Left renal cortex interstitium (tissue), 4 donors: ENCODE measurements at regions not wholly inside any gene's neighbourhood (a gene's known extent, or its start where the extent isn't known, plus 50 kb on each side); places are given as distances from the start of the nearest gene placed in this dataset.
"Not testable (repeated sequence)": the region's sequence is repeated elsewhere in the genome, so short reads cannot be mapped to it uniquely, and the experiment has no call there.

Experiments used
- DNase-seq, 4 donors: peaks; one replicate each; pipeline ENCODE4 v3.0.0-alpha.2; 2013; ENCODE audit warnings: low read depth in 4 of 4, low spot score in 2 of 4, missing footprints in 1 of 4

DNA sequence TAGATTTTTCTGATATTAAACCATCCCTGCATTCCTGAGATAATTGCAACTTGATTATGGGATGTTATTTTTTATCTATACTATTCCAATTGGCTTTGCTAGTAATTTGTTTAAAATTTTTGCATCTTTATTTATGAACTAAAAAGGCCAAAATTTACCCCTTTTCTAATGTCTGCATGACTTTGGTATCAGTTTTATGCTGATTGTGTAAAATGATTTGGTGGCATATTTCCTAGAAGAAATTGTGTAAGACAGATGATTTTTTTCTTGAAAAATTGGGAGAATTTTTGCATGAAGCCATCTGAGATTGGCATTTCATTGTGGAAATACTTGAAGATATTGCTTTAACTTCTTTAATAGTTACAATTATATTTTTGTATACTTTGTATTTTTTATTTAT is 183.8 kb upstream of the TBL1XR1 start:
- no peak for DNase-seq

DNA sequence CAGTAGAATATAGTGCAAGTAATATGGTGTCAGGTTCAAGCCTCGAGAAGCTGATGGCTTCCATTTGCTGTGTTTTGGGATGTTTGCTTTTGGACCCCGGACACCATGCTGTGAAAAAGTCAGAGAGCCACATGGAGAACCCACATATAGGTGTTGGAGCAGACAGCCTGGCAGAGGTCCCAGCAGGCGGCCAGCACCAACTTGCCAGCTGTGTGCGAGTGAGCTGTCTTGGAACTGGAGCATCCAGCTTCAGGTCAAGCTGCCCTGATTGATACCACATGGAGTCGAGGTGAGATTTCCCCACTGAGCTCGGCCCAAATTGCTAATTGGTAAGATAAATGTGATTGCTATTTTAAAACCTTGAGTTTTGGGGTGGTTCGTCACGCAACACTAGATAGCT is 185.7 kb upstream of the TBL1XR1 start:
- DNase-seq: no peak

DNA sequence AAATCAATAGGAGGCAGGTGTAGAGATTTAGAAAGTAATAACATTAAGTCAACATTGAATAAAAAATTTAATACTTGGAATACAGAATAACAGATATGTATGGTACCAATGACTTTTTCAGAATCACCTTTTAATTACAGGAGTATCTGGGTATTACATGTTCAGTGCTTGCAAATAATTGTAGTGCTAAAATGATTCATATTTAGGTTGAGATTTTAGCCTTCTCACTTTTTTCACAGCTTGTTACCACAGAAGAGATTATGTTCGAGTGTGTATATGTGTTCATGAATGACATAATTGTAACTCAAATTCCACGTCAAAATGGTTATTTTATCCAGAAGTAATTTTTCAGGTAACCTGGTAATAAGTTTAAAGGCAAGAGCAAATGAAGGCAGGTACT is 187.9 kb upstream of the TBL1XR1 start:
- DNase-seq: no peak

DNA sequence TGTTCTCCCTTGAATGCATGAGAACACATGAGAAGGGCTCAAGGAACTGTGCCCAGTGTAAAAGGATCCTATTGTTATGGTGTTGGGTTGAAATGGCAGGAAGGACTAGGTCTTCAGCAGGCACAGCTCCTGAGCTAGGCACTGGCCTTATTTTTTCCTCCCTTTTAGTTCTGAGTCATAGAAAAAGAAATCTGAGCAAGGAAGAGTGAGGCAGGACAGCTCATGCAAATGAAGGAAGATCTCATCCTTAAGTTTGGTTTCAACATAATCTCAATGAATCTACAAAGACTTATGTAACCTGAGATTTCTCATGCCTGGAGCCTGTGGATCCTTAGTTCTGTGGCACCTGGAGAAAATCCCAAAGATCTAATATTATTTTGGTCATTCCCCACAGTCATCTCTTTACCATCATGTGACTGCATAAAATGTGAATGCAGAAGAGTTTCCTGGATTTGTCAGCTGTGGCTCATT is 188.6 kb upstream of the TBL1XR1 start:
- DNase-seq: no peak

DNA sequence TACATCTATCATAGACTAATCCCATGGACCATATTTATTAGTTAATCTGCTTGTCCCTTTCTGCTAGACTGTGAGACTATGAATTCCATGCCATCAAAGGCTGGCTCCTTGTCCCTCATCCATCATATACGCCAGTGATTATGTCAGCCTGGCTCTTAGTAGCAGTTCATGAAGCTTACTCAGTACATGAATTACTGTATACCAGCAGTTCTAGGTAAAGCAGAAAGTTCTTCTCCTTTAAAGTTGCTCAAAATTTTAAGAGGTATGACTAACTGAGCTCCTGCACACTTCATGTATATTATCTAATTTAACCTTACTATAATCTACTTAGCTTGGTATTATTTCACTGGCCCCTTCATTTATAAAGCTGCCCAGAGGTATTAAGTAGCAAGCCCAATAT is 190.9 kb upstream of the TBL1XR1 start:
- no peak for DNase-seq

DNA sequence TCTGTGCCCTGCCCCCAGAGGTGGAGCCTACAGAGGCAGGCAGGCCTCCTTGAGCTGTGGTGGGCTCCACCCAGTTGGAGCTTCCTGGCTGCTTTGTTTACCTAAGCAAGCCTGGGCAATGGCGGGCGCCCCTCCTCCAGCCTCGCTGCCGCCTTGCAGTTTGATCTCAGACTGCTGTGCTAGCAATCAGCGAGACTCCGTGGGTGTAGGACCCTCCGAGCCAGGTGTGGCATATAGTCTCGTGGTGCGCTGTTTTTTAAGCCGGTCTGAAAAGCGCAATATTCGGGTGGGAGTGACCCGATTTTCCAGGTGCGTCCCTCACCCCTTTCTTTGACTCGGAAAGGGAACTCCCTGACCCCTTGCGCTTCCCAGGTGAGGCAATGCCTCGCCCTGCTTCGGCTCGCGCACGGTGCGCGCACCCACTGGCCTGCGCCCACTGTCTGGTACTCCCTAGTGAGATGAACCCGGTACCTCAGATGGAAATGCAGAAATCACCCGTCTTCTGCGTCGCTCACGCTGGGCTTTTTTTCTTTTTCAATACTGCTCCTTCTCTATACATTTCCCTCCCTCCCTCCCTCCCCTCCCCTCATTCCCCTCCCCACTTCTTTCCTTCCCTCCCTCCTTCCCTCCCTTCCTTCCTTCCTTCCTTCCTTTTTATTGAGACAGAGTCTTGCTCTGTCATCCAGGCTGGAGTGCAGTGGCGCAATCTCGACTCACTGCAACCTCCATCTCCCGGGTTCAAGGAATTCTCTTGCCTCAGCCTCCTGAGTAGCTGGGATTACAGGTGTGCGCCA is 197.1 kb upstream of the TBL1XR1 start:
- not testable (repeated sequence) for DNase-seq

DNA sequence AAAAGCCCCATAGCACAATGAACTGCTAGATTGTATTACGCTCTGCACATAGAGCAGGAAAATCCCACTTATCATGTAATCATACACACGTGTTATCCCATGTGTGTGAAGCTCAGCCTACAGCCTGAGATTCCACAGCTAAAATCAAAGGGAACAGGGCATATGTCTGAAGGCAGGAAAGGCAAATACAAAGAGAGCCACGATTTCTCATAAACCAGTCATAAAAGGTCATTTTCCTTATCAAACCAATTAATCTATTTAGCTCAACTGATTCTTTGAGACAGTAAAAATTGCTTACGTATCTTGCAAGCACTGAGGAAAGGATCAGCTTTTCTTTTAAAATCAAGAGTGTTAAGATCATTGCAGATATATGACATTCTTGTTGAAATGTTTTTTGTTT is 199.5 kb upstream of the TBL1XR1 start:
- no peak for DNase-seq

DNA sequence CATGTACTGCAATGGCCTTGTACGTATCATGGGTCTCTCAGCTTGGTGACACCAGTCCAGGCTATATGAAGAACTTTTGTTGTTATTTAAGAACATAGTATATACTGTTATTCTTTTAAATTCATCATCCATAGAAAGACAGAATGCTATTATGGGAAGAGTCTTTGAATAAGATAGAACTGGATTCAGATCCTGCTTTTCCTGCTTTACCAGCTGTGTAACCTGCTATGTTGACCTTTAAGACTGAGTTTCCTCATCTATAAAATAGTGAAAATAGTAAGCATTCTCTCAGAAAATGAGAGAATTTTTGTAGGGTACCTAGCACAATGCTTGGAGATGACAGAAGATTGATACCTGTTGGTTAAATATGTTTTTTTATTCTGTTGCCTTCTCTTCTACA is 204.1 kb upstream of the TBL1XR1 start:
- no peak for DNase-seq

DNA sequence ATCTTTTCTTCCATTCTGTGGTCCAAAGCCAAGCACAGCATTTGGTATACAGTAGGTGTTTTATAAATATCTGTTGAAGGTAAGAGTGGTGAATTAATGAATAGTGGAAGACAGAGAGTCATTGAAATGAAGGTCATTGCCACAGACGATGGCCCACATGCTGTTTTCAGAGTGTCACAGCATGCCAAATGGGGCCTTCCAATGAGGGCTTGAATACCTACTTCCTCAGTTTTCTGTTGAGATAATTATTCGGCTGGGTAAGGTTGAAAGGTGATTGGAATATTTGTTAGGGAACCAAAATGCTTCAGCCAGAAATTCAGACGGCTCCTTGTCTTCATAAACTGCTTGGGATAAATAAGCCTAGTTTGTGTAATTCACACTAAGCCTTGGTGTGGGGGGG is 205.3 kb upstream of the TBL1XR1 start:
- no peak for DNase-seq

DNA sequence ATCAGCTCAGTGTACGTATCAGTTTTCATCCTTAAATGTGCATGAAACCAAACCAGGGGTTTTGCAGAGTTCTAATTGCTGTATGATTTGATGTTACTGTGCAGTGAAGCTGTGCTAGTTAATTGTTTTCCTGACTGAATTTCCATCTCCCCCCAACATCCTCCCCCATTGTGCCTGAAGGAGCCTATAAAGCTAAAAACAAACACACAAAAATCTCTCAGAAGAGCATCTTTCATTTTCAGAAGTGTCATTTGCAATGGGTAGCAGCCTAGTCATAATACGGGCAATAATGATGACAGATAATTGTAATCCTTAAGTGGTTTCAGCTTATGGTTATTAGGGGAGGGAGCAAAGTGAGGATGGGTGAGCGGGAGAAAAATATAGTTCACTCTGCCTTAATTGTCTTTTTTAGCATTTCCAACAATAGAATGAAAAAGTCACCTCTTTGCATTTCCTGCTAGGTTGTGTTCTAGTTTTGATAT is 207.9 kb upstream of the TBL1XR1 start:
- DNase-seq: no peak

DNA sequence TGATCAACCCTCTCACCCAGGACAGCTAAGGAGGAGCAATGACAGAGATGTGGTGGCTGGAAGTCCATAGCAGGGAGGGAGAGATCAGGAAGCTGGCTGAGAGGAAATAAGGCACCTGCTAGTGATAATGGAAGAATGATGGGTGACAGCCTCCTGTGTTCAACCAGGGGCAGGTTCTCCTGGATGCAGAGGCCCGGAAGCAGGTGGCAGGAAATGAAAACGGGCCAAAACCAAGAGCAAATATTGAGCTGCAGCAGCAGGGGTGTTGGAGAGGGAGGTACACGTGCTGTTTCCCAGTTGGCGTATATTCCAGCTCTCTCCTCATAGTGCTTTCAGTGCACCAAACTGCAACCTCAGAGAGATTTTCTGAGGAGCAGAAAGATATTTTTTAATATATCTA is 213.4 kb upstream of the TBL1XR1 start:
- no peak for DNase-seq

DNA sequence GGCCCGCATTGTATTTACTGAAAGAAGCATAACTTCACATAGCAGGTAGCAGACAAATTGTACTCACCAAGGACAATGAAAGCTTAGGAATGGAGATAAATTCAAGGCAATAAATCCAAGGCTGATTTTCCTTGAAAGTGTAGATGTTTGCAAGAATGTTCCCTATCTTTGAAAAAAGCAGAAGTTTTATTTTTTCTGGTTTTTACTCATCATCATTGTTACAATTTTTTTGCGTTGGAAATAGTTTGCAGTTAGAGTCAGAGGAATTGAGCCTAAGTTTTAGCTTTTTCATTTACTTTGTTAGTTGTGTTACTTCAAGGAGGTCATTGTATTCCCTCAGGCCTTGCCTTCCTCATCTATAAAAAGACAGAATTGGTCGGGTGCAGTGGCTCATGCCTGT is 213.9 kb upstream of the TBL1XR1 start:
- no peak for DNase-seq

DNA sequence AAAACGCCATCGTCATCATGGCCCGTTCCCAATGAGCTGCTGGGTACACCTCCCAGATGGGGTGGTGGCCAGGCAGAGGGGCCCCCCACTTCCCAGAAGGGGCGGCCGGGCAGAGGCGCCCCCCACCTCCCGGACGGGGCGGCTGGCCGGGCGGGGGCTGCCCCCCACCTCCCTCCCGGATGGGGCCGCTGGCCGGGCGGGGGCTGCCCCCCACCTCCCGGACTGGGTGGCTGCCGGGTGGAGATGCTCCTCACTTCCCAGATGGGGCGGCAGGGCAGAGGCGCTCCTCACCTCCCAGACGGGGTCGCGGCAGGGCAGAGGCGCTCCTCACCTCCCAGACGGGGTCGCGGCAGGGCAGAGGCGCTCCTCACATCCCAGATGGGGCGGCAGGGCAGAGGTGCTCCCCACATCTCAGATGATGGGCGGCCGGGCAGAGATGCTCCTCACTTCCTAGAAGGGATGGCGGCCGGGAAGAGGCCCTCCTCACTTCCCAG is 215.4 kb upstream of the TBL1XR1 start:
- DNase-seq: not testable (repeated sequence)

DNA sequence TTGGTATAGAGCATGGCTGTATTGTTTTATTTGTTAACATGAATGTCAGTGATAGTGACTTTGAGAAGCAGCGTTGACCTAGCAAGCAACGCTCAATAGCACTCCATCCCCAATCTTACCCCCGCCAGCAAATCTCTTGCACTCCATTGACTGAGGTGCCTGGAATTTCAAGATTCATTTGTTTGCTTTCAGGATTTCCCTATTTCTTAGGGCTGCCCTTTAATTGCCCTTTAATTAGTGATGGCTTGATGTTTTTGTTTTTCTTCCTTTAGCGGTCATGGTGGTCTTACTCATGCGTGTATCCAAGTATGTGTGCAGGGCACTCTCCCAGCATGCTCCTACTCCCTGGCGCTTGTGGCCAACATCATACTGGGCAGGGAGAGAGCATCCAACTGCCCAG is 216.8 kb upstream of the TBL1XR1 start:
- no peak for DNase-seq

DNA sequence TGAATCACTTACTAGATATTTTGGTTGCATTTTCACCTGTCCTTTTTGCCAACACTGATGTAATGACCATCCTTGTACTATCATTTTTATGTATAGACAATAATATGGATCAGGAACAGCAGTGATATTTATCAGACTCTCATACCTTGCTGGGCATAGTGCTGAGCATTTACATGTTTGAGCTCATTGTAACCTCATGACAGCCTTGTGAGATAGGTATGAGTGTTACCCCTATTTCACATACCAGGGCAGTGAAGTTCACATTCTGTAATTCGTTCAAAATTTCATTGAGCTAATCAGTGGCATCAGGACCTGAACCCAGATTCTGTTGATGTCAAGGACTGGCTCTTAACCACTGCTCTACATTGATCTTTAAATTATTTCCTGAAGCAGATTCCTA is 221.5 kb upstream of the TBL1XR1 start:
- DNase-seq: no peak

DNA sequence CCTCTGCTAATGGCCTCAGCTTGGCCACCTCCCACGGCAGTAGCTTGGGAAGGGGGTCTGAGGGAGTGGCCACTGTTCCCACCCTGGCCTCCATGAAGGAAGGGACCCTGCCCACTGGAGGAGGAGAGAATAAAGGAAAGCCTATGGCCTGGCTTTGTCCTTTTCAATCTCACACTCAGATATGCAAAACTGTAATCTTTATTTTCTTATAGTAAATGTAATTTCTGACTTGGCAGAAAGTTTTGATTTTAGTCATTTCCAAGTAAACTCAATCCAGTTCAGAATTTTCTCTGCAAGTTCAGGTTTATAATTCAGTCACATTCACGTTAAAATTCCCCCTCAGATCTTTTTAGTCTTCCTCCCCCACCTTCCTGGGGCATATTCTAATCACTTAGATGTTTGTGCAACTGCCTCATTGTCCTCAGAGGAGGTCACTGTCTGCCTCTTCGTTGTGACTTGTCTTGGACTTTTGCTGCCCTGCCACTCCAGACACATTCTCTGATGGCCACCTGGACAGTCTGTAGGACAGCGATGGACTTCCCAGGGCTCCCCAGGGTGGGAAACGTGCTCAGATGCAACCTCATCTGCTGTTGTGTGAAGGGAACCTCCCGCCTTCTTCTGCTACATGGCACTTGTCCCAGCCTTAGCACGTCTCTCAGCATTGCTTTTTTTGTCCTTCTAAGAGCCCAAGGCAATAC is 222.8 kb upstream of the TBL1XR1 start:
- no peak for DNase-seq

DNA sequence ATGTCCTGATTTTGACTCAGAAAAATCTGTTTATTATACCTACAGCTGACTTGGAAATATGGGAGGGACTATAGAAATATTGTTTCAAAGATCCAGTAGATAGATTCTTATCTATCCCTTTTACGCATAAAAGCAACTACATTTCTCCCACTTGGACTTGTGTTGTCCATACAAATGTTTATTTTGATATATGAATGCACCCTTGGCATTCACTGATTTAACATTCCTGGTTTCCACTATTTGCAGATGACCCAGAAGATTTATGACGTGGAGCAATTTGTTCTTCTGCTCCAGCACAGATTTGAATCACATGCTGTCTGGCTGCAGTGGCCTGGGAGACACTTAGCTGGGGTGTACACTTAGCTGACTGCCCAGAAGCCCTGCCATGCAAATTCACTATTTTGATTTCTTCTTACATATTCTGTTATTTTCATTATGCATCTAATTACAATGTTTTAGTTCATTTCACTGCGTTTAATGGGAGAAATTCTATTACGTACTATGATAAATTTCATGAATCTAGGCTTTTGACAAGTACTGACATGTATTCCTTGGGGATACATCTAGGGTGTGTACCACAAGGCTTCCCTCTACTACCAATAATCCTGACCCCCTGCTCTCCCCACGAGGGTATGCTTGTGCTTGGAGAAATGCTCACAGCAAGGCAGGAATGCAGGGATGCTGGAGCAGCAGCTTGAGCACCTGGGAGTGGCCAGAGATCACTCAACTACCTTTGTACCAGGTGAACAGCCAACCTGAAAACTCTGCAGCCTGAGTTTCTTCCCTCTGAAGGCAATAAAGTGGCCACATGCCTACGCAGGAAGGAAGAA is 223.6 kb upstream of the TBL1XR1 start:
- no peak for DNase-seq

DNA sequence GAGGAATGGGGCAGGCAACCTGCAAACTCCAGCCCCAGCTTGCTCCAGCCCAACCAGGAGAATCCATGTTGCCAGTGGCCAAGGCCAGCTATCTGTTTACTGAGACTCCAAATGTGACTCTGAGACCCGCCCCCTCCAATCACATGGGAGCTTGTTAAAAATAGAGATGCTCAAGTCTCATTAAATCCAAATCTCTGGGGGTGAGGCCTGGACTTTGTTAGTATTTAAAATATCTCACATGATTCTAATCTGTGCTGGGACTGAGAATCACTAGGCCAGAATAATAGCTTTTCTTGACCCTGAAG is 224.2 kb upstream of the TBL1XR1 start:
- no peak for DNase-seq

DNA sequence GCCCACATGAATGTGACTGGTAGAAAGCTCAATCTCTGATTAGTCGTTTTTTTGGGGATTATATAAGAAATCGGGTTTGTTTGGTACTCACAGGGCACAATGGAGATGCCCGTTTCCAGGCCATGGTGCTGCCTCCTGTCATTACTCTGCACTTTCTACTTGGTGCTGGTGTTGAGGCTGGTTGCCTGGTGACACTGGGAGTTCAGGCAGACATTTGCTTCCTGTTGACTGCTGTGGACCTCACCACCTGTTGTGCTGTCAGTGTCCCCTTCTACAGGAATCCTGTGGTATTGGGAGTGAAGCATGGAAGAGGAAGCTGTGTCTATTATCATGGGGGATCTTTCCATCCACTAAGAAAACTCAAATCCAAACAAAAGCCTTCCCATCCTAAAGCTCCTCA is 227.2 kb upstream of the TBL1XR1 start:
- no peak for DNase-seq

DNA sequence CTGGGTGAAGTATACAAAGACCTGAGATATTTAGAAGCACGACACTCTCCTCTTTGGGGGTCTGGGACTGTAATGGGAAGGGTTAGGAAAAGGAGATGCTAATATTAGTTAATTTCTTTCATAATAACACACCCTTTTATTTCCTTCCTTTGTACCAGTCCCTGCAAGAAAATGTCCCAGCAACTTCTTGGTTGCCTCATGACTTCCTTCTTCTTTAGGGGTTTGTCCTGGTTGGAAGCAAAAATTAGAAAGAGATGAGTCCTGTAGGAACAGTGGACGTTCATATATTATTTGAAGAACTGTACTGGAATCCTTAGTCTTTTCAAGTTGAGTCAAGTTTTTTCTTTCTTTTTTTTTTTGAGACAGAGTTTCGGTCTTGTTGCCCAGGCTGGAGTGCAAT is 227.8 kb upstream of the TBL1XR1 start:
- no peak for DNase-seq
